ENCODE measurements at regions not wholly inside any gene's neighbourhood (a gene's known extent, or its start where the extent isn't known, plus 50 kb on each side); places are given as distances from the start of the nearest gene placed in this dataset.

DNA sequence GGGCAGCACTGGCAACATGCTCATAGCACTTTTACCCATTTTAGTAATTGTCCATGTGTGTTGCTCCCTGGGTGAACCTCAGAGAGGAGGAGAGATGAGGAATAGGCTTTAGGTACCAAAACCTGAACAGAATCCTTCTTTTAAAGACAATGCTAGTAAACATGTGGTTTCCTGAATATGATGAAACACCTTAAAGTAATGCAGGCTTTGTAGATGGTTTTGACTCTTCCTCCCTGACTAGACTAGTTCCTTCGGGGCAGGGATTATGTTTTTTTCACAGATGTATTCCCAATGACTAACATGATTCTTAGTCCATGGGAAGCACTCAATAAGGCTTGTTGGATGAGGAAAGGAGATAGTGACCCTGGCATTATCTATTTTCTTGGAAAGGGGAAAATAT is 367.6 kb upstream of the JAG1 start:
- no peaks in the 10 kb centered on the region for H3K4me1 ChIP-seq
- TF ChIP-seq, protein P1, sequence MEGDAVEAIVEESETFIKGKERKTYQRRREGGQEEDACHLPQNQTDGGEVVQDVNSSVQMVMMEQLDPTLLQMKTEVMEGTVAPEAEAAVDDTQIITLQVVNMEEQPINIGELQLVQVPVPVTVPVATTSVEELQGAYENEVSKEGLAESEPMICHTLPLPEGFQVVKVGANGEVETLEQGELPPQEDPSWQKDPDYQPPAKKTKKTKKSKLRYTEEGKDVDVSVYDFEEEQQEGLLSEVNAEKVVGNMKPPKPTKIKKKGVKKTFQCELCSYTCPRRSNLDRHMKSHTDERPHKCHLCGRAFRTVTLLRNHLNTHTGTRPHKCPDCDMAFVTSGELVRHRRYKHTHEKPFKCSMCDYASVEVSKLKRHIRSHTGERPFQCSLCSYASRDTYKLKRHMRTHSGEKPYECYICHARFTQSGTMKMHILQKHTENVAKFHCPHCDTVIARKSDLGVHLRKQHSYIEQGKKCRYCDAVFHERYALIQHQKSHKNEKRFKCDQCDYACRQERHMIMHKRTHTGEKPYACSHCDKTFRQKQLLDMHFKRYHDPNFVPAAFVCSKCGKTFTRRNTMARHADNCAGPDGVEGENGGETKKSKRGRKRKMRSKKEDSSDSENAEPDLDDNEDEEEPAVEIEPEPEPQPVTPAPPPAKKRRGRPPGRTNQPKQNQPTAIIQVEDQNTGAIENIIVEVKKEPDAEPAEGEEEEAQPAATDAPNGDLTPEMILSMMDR (IDR thresholded peaks at IDR 0.05) = no peak

DNA sequence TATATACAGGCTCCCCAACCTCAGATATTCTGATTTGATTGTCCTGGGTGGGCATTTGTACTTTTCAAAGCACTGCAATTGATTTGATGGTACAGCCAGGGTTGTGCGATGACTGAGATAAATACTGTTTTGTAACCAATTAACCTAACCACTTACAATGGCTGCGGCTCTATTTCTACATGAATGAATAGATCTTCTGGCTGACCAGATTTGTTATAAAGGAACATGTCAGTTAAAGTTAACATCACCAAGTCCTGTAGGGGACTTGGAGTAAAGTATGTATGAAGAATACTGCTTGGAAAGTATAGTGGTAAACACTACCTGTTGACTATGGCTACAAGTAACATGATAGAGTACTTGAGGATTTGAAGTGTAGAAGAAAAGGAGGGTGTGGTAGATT is 369.2 kb upstream of the JAG1 start:
- Histone ChIP-seq H3K4me1 (no peaks in the 10 kb centered on the region), H3K27me3 (no peaks in the 10 kb centered on the region), H3K4me3 (no peak overlapping the region), H3K27ac (no peak overlapping the region), H3K36me3 (no peaks in the 10 kb centered on the region), H3K9me3 (no peaks in the 10 kb centered on the region)
- no peak for DNase-seq (ENCODE audit: low spot score)
- TF ChIP-seq, protein P1 (IDR thresholded peaks at IDR 0.05) = no peak

More for the DNA sequence above, 367.6 kb upstream of the JAG1 start:
- Histone ChIP-seq H3K27me3 (no peaks in the 10 kb centered on the region), H3K9me3 (no peaks in the 10 kb centered on the region), H3K4me3 (no peak overlapping the region), H3K27ac (no peak overlapping the region), H3K36me3 (no peaks in the 10 kb centered on the region)
- DNase-seq (ENCODE audit: low spot score) = no peak

- TF ChIP-seq, protein P1 (IDR thresholded peaks at IDR 0.05) = no peak
- H3K27me3 ChIP-seq = no peaks in the 10 kb centered on the region
- DNase-seq (ENCODE audit: low spot score) = no peak
- no peaks in the 10 kb centered on the region for H3K36me3 ChIP-seq
- H3K4me1 ChIP-seq = no peaks in the 10 kb centered on the region
- H3K27ac ChIP-seq = no peak overlapping the region
- no peaks in the 10 kb centered on the region for H3K9me3 ChIP-seq
- H3K4me3 ChIP-seq = no peak overlapping the region
These were observed 370.8 kb upstream of the JAG1 start for GRCh38 chr20:11044561-11044960.

DNA sequence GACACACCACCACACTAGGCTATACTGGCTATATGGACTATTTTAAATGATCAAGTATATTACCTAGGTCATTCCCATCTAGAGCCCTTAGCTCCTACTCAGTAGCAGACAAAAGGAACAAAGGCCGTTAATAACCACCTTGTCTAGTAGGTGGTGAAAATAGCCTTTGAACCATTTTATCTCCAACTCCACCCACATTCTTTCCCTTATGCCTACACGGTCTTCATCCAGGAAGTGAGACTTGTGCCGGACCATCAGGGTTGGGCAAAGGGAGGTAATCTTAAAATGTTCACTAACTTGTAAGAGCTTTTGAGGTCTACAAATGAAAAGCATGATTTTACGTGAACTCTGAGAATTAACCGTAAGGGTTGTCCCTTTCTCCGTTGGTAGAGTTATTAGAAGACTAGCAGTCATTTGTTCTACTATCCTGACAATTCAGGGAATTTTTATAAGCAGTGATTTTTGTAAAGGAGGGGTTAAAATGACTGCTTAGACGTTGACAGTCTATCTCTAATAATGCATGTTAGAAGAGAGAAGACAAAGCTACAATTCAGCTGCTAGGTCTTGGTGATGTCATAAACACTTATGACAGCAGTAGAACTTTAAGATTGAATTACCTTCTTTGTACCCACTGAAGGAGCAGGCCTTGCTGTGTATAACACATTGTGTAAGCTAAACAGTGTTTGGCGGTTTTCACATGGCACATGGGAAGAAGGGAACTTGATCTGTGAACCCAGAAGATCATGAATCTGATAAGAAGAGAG is 371.8 kb upstream of the JAG1 start:
- Histone ChIP-seq H3K36me3 (no peaks in the 10 kb centered on the region), H3K27ac (no peak overlapping the region)
- no peak for DNase-seq (ENCODE audit: low spot score)

GRCh38 chr20:11047559-11047958 is 373.8 kb upstream of the JAG1 start:
- Histone ChIP-seq H3K9me3 (no peaks in the 10 kb centered on the region), H3K4me1 (no peaks in the 10 kb centered on the region), H3K27ac (no peak overlapping the region), H3K36me3 (no peaks in the 10 kb centered on the region), H3K4me3 (no peak overlapping the region), H3K27me3 (no peaks in the 10 kb centered on the region)
- TF ChIP-seq, protein P1 (IDR thresholded peaks at IDR 0.05) = no peak
- DNase-seq (ENCODE audit: low spot score) = no peak

More for the DNA sequence above, 371.8 kb upstream of the JAG1 start:
- Histone ChIP-seq H3K27me3 (no peaks in the 10 kb centered on the region), H3K4me3 (no peak overlapping the region), H3K4me1 (no peaks in the 10 kb centered on the region), H3K9me3 (no peaks in the 10 kb centered on the region)
- TF ChIP-seq, protein P1 (IDR thresholded peaks at IDR 0.05) = no peak

GRCh38 chr20:11048739-11049138 is 374.9 kb upstream of the JAG1 start:
- no peaks in the 10 kb centered on the region for H3K36me3 ChIP-seq
- no peak for DNase-seq (ENCODE audit: low spot score)
- H3K4me3 ChIP-seq = no peak overlapping the region
- no peaks in the 10 kb centered on the region for H3K4me1 ChIP-seq
- TF ChIP-seq, protein P1 (IDR thresholded peaks at IDR 0.05) = no peak
- H3K27ac ChIP-seq = no peak overlapping the region
- H3K27me3 ChIP-seq = no peaks in the 10 kb centered on the region
- no peaks in the 10 kb centered on the region for H3K9me3 ChIP-seq

Measured in right atrium auricular region (tissue), 2 donors.